ENCODE measurements at regions not wholly inside any gene's neighbourhood (a gene's known extent, or its start where the extent isn't known, plus 50 kb on each side); places are given as distances from the start of the nearest gene placed in this dataset.
A peak's percentile ranks its signal among the peaks of the same experiment; 100 is the strongest.

- no peak for TF ChIP-seq POLR2A (IDR thresholded peaks at IDR 0.05)
- TF ChIP-seq CTCF (IDR thresholded peaks at IDR 0.05 in 4 of 5, conservative IDR thresholded peaks at IDR 0.05 in 1 of 5), result no peak
- H3K4me1 ChIP-seq, result no peaks in the 10 kb centered on the region
- peaks cover 0 to 4% (median 0%) of the 10 kb centered on the region in 3 donors for H3K9me3 ChIP-seq
- no peaks in the 10 kb centered on the region for H3K27me3 ChIP-seq
- intact Hi-C loops (cut with DNase I; ENCODE audit: low total_unique reads) (no loop called here), in situ Hi-C loops (cut with MboI; ENCODE audit: low sequenced_read_pairs in 4 of 4) (loop anchor here in 1 of 4 donors (25.0 kb wide), 1 partner anchor 112 kb away; no protein-coding TSS in a partner anchor)
- no peak overlapping the region for H3K27ac ChIP-seq
- ATAC-seq, result no peak
- H3K36me3 ChIP-seq, result no peaks in the 10 kb centered on the region
- DNase-seq, result no peak
- H3K4me3 ChIP-seq, result no peak overlapping the region
Observed at GRCh38 chr9:23524607-23525155, 301.4 kb downstream of the ELAVL2 start.

DNA sequence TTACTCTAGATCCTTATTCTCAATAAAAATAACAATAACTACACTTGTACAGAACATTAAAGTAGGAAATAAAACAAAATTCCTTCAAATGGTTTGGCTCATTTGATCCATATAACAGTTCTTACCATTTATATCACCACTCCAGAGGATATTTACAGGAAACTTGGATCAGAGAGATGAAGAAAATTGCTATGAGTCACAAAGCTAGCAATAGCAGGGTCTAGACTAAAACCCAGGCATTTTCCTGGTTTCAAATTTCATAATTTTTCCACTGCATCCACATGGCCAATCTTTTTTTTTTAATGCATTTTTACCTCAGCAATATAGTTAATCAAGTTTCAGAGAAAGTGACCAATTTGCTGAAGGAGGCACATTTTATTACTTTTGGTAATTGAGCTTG is 299.2 kb downstream of the ELAVL2 start:
- Histone ChIP-seq H3K4me1 (no peaks in the 10 kb centered on the region), H3K27ac (no peak overlapping the region), H3K4me3 (no peak overlapping the region), H3K36me3 (no peaks in the 10 kb centered on the region), H3K27me3 (no peaks in the 10 kb centered on the region), H3K9me3 (peaks cover 0 to 4% (median 0%) of the 10 kb centered on the region in 3 donors)
- DNase-seq (no peak), ATAC-seq (no peak)
- in situ Hi-C loops (cut with MboI; ENCODE audit: low sequenced_read_pairs in 4 of 4) (no loop called here), intact Hi-C loops (cut with DNase I; ENCODE audit: low total_unique reads) (no loop called here)
- TF ChIP-seq CTCF (IDR thresholded peaks at IDR 0.05 in 4 of 5, conservative IDR thresholded peaks at IDR 0.05 in 1 of 5) (no peak), POLR2A (IDR thresholded peaks at IDR 0.05) (no peak)

DNA sequence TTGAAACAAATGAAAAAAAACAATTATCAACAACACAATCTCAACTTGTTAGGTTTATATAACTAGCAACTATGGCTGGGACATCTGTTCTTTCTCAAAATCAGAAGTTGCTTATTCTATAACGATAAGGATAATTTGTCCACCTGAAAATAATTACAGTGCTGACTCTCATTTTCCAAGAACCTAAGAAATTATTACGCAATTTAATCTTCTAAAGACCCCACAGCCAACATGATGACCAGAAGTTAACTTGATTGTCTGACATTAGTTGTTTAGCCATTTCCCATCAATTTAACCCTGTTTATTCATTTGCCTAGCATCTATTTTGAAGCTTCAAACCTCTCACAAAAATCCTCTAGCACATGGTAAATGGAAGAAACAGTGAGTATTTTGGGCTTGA is 293.8 kb downstream of the ELAVL2 start:
- Histone ChIP-seq H3K4me1 (peaks cover 0 to 3% of the 10 kb centered on the region in 2 donors), H3K36me3 (no peaks in the 10 kb centered on the region), H3K4me3 (no peak overlapping the region), H3K27me3 (no peaks in the 10 kb centered on the region), H3K9me3 (peaks cover 0 to 4% (median 0%) of the 10 kb centered on the region in 3 donors), H3K27ac (no peak overlapping the region)
- in situ Hi-C loops (cut with MboI; ENCODE audit: low sequenced_read_pairs in 4 of 4), result no loop called here
- intact Hi-C loops (cut with DNase I; ENCODE audit: low total_unique reads), result no loop called here
- ATAC-seq (no peak), DNase-seq (no peak)
- TF ChIP-seq CTCF (IDR thresholded peaks at IDR 0.05 in 4 of 5, conservative IDR thresholded peaks at IDR 0.05 in 1 of 5), result no peak
- TF ChIP-seq POLR2A (IDR thresholded peaks at IDR 0.05), result no peak

DNA sequence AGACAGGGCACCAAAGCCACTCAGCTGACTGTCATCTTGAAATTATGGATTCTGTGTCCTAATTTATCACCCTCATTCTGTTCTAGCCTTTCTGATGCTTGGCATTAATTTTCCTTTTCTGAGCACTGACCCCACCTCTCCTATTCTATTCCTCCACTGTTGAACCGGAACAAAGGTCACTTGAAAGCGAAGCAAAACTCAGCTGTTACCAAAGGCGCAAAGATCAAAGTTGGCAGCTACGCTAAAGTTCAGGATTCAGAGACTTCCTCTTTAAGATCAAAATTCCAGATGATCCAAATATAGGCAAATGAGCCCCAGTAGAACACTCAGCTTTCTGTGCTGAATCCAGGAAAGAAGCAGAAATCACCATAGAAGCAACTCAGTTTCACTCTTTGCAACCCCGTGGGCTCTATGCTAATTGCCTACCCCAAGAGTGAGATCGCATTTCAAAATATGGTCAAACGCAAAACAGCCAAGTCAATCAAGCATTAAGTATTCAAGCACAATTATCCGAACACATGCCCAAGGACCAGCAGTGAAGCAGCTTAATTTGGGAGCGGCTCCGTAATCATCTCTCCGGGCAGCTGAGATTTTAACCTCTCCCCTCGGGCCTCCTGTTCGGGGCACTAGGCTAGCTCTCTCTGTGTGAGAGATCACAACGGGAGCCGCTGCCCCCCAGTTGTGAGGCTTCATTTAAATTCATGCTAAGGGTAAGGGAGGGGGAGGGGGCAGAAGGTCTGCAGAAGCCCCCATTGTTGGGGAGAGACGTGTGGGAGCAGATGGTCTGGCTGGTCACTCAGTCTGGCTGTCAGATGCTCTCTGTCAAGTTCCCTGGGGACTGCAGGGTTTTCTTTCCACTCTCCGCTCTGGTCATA is 288.6 kb downstream of the ELAVL2 start:
- Histone ChIP-seq H3K27me3 (no peaks in the 10 kb centered on the region), H3K4me1 (peaks cover 3% of the 10 kb centered on the region in 2 donors), H3K27ac (no peak overlapping the region), H3K36me3 (no peaks in the 10 kb centered on the region), H3K9me3 (no peaks in the 10 kb centered on the region), H3K4me3 (peak overlapping the region; percentile 36 to 64 (median 42))
- DNase-seq (no peak), ATAC-seq (no peak)
- in situ Hi-C loops (cut with MboI; ENCODE audit: low sequenced_read_pairs in 4 of 4) (no loop called here), intact Hi-C loops (cut with DNase I; ENCODE audit: low total_unique reads) (no loop called here)
- TF ChIP-seq POLR2A (IDR thresholded peaks at IDR 0.05) (no peak), CTCF (IDR thresholded peaks at IDR 0.05 in 4 of 5, conservative IDR thresholded peaks at IDR 0.05 in 1 of 5) (no peak)

All from gastrocnemius medialis (tissue), 4 donors.